WERI-Rb-1 (cell line): ENCODE measurements at regions not wholly inside any gene's neighbourhood (a gene's known extent, or its start where the extent isn't known, plus 50 kb on each side); places are given as distances from the start of the nearest gene placed in this dataset.

ENCODE experiments used
- DNase-seq: peaks from one replicate; pipeline ENCODE4 v3.0.0-alpha.2; 2020
- H3K27ac ChIP-seq: fragments of 250-450 bp; sonication (Bioruptor Pico); 2 replicates; pipeline ENCODE4 v1.5.1; 2020; ENCODE audit warnings: mild to moderate bottlenecking, moderate library complexity
- H3K27me3 ChIP-seq: fragments of 250-450 bp; sonication (Bioruptor Pico); 2 replicates; pipeline ENCODE4 v1.5.1; 2021; ENCODE audit warnings: mild to moderate bottlenecking, low read depth, moderate library complexity; ENCODE audit not compliant: insufficient read depth, severe bottlenecking
- H3K36me3 ChIP-seq: fragments of 250-450 bp; sonication (Bioruptor Pico); 2 replicates; pipeline ENCODE4 v1.5.1; 2020; ENCODE audit warnings: mild to moderate bottlenecking, moderate library complexity
- H3K4me3 ChIP-seq: 2 replicates; pipeline ENCODE4 v1.5.1; 2011; ENCODE audit warnings: low read depth, mild to moderate bottlenecking, control low read depth, low read length
- H3K9me3 ChIP-seq: fragments of 250-450 bp; sonication (Bioruptor Pico); 2 replicates; pipeline ENCODE4 v1.5.1; 2021; ENCODE audit warnings: mild to moderate bottlenecking, moderate library complexity; ENCODE audit not compliant: severe bottlenecking
- CTCF ChIP-seq: IDR thresholded peaks from 2 replicates; pipeline ENCODE4 v1.5.1; 2011; ENCODE audit warnings: low read depth, mild to moderate bottlenecking, control low read depth, inconsistent platforms, low read length

- TF ChIP-seq CTCF, result no peak
- no peaks in the 10 kb centered on the region for H3K36me3 ChIP-seq
- no peaks in the 10 kb centered on the region for H3K9me3 ChIP-seq
- H3K4me3 ChIP-seq, result no peak overlapping the region
- no peak for DNase-seq
- no peaks in the 10 kb centered on the region for H3K27me3 ChIP-seq
- no peak overlapping the region for H3K27ac ChIP-seq
Observed at GRCh38 chr3:22980346-22980745, 222.8 kb upstream of the UBE2E2 start.

DNA sequence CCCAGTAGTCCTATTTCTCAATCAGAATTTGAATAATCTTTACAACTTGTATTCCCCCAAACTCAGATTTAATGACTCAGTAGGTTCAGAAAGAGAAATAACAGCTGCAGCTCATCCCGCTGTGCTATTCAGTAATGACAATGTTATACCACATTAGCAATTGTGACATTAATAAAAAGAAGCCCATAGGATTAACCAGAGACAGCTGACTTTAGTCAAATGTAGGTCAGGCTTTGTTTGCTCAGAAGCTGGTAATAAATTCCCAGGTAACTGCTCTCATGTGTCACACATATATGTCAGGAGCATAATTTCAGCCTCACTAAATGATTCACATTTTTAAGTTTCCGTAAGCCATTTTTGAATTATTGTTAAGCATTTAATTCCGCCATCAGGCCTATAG, 222.0 kb upstream of the UBE2E2 start:
- Histone ChIP-seq H3K27me3 (no peaks in the 10 kb centered on the region), H3K36me3 (no peaks in the 10 kb centered on the region)
- DNase-seq, result no peak

DNA sequence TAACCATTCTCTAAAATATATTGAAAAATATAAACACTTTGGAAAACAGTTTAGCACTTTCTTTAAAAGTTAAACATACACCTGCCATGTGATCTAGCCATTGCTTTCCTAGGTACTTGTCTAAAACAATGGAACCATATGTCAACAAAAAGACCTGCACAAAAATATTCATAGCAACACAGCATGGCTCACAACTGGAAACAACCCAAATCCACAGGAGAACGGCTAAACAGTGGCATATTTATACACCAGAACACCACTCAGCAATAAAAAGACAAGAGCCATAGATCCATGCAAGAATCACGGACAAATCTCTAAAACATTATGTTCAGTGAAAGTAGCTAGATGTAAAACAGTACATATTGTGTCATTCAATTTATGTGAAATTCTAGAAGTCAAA, 221.3 kb upstream of the UBE2E2 start:
- TF ChIP-seq CTCF, result no peak
- Histone ChIP-seq H3K27me3 (no peaks in the 10 kb centered on the region), H3K9me3 (no peaks in the 10 kb centered on the region), H3K27ac (no peak overlapping the region), H3K4me3 (no peak overlapping the region), H3K36me3 (no peaks in the 10 kb centered on the region)
- DNase-seq, result no peak

More for the DNA sequence above, 222.0 kb upstream of the UBE2E2 start:
- no peak for TF ChIP-seq CTCF
- Histone ChIP-seq H3K27ac (no peak overlapping the region), H3K9me3 (no peaks in the 10 kb centered on the region), H3K4me3 (no peak overlapping the region)

DNA sequence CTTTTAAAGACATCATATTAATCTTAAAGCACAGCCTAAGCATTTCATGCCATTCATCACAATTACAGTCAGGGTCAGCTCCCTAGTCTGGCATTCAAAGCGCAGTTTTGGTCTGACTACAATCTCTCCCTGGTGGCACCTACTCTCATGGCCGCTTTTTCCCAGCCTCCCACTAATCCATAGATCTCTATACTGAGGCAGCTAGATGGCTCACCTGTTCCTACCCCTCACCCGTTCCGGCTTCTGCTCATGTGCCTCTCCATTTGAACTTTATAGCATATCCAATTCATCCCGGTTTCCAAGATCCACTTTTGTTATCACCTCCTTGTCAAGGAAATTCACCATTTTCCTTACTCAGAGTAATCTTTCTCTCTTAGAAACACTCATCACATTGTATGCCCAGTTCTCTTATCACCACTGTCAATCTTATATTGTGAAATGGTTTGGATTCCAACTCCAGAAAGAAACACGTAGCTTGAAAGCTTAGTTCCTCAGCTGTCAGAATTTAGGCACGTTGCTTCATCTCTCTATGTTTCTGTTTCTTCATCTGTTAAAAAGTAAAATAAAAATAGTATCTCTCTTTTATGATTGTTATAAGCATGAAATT, 220.0 kb upstream of the UBE2E2 start:
- Histone ChIP-seq H3K27me3 (no peaks in the 10 kb centered on the region), H3K36me3 (no peaks in the 10 kb centered on the region), H3K9me3 (no peaks in the 10 kb centered on the region), H3K27ac (no peak overlapping the region), H3K4me3 (no peak overlapping the region)
- no peak for DNase-seq
- no peak for TF ChIP-seq CTCF

- TF ChIP-seq CTCF, result no peak
- no peaks in the 10 kb centered on the region for H3K9me3 ChIP-seq
- H3K27ac ChIP-seq, result no peak overlapping the region
- no peaks in the 10 kb centered on the region for H3K36me3 ChIP-seq
- DNase-seq, result no peak
- no peak overlapping the region for H3K4me3 ChIP-seq
- no peaks in the 10 kb centered on the region for H3K27me3 ChIP-seq
Observed at GRCh38 chr3:22986958-22987357, 216.2 kb upstream of the UBE2E2 start.

GRCh38 chr3:22988566-22988965, 214.6 kb upstream of the UBE2E2 start:
- H3K9me3 ChIP-seq, result no peaks in the 10 kb centered on the region
- no peak for TF ChIP-seq CTCF
- no peaks in the 10 kb centered on the region for H3K27me3 ChIP-seq
- no peak overlapping the region for H3K27ac ChIP-seq
- H3K4me3 ChIP-seq, result no peak overlapping the region
- DNase-seq, result no peak
- H3K36me3 ChIP-seq, result no peaks in the 10 kb centered on the region
